ENCODE measurements at regions not wholly inside any gene's neighbourhood (a gene's known extent, or its start where the extent isn't known, plus 50 kb on each side); places are given as distances from the start of the nearest gene placed in this dataset.
"Not testable (repeated sequence)": the region's sequence is repeated elsewhere in the genome, so short reads cannot be mapped to it uniquely, and the experiment has no call there.

- DNase-seq (ENCODE audit: low read depth, low spot score): no peak
Measured at GRCh38 chr4:77306496-77306895, 149.5 kb downstream of the CCNG2 start.

GRCh38 chr4:77308843-77309242 is 151.8 kb downstream of the CCNG2 start:
- DNase-seq (ENCODE audit: low read depth, low spot score): no peak

DNA sequence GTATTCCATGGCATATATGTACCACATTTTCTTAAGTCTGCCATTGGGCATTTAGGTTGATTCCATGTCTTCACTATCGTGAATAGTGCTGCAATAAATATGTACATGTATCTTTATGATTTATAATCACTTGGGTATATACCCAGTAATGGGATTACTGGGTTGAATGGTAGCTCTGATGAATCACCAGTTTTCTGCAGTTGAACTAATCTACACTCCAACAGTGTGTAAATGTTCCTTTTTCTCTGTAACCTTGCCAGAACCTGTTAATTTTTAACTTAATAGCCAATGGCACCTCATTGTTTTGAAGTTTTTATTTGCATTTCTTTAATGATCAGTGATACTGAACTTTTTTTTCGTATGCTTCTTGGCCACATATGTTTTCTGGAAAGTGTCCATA is 152.5 kb downstream of the CCNG2 start:
- DNase-seq (ENCODE audit: low read depth, low spot score): no peak

GRCh38 chr4:77310931-77311330 is 153.9 kb downstream of the CCNG2 start:
- no peak for DNase-seq (ENCODE audit: low read depth, low spot score)

GRCh38 chr4:77314697-77315096 is 157.7 kb downstream of the CCNG2 start:
- no peak for DNase-seq (ENCODE audit: low read depth, low spot score)

- no peak for DNase-seq (ENCODE audit: low read depth, low spot score)
Measured at GRCh38 chr4:77327151-77327550, 170.1 kb downstream of the CCNG2 start.

DNA sequence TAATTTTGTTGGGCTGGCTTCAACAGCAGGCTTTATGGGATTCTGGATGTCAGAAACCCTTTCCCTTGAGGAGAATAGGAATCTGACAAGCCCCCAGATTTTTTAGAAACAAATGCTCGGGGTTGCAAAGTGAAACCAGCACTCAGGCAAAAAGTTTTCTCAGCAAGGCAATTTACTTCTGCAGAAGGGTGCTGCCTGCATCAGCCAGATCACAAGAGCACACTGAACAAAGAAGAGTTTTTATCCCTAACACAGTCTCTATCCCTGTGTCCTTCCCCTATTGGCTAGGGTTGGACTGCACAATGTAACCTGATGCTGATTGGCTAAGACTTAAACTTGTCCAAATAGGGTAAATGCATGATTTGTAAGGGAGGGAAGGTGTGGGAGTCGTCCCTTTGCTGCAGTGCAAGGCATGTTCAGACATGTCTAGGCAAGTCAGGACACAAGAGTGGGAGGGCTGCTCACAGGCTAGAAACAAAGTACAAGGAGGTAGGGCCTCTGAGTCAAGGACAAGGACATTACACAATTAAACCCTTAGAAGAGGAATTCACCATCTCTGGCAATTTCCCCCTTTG is 175.8 kb downstream of the CCNG2 start:
- no peak for DNase-seq (ENCODE audit: low read depth, low spot score)

DNA sequence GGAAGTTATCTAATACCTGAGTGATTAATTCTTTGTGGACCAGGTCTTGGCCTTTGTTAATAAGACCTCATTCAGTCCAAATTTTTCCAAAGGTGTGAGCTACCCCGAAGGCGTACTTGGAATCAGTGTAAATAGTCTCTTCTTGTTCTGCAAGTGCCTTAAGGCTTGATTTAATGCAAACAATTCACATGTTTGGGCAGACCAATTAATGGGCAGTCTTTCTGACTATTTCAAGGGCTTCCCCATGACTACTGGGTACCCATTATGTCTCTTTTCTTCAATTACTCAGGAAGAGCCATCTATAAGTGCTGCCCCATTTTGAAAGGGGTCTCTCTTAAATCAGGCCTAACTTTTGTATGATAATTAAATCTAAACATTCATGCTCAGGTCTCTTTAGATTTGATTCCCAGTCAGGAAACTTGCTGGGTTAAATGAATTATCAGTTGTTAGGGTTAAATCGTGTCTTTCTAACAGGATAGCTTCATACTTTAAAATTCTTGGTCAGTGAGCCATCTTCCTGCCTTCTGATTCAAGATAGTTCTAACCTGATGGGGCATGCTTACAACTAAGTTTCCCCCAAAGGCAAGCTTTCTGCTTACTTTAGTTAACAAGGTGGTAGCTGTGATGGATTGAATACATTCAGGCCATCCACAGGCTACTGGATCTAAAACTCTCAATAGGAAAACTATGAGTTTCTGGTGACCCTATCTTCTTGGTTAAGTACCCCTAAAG is 179.6 kb downstream of the CCNG2 start:
- no peak for DNase-seq (ENCODE audit: low read depth, low spot score)

DNA sequence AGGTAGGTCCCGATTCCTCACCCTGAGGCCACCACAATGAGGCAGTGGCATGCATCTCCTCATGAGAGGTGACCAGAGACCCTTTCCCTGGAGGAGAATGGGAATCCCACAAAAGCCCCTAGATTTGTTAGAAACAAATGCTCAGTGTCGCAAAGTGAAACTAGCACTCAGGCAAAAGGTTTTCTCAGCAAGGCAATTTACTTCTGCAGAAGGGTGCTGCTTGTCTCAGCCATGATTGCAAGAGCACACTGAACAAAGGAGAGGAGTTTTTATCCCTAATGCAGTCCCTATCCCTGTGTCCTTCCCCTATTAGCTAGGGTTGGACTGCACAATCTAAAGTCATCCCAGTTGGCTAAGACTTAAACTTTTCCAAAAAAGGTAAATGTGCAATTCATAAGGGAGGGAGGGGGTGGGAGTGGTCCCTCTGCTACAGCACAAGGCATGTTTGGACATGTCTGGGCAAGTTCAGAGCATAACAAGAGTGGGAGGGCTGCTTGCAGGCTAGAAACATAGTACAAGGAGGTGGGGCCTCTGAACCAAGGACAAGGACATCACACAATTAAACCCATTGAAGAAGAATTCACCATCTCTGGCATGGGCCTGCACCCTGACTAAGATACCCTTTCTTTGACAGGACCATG is 185.3 kb downstream of the CCNG2 start:
- DNase-seq (ENCODE audit: low read depth, low spot score): no peak

GRCh38 chr4:77344001-77344400 is 187.0 kb downstream of the CCNG2 start:
- no peak for DNase-seq (ENCODE audit: low read depth, low spot score)

GRCh38 chr4:77344784-77345183 is 187.8 kb downstream of the CCNG2 start:
- no peak for DNase-seq (ENCODE audit: low read depth, low spot score)

- no peak for DNase-seq (ENCODE audit: low read depth, low spot score)
Measured at GRCh38 chr4:77347351-77347966, 190.5 kb downstream of the CCNG2 start.

- DNase-seq (ENCODE audit: low read depth, low spot score): no peak
Measured at GRCh38 chr4:77348815-77349214, 191.8 kb downstream of the CCNG2 start.

- no peak for DNase-seq (ENCODE audit: low read depth, low spot score)
Measured at GRCh38 chr4:77349364-77349763, 192.4 kb downstream of the CCNG2 start.

- no peak for DNase-seq (ENCODE audit: low read depth, low spot score)
Measured at GRCh38 chr4:77349796-77350195, 192.8 kb downstream of the CCNG2 start.

GRCh38 chr4:77352192-77352591 is 195.2 kb downstream of the CCNG2 start:
- no peak for DNase-seq (ENCODE audit: low read depth, low spot score)

DNA sequence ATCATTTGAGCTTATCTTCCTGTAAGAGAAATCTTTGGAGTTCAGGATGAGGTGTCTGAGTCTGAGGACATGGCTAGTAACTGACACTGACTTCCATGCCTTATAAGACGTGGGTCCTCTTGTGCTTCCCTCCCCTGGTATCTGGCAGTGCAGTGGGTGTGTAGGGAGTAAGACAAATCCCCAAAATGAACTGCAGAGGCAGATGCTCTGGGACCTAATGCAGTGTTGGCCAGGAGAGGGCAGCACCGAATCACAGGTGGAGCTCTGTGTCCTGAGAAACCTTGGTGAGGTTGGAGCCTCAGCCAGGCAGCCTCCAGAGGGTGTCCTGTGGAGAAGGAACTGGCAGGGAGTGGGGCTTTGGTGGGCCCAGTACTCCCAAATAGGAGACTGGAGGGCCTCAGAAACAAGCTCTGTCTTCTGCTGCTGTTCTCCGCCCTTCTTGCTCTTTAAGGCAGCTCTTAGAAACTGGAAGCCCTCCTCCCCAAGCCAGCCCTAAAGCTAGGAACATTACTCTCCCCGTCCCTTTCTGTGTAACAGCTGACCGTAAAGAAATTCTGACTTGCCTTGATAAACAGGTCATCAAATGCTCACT is 196.8 kb downstream of the CCNG2 start:
- not testable (repeated sequence) for DNase-seq (ENCODE audit: low read depth, low spot score)

DNA sequence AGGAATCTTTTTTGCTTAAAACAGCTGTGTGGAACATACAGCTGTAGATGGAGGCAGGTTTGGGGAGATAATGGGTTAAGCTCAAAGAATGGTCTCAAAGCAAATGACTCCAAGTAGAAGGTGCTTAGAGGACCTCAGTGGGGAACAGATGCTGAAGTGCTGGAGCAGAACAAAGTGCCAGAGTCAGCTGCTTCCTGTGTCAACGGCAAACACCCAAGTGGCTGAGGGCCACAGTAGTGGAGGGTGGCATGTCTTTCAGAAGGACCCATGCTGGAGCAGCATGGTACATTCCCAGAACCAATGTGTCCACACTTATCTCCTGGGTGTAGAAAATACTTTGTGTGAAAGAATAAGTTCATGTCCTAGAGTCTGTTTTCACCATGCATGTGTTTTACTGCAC is 197.5 kb downstream of the CCNG2 start:
- no peak for DNase-seq (ENCODE audit: low read depth, low spot score)

- no peak for DNase-seq (ENCODE audit: low read depth, low spot score)
Measured at GRCh38 chr4:77355731-77356130, 198.7 kb downstream of the CCNG2 start.

DNA sequence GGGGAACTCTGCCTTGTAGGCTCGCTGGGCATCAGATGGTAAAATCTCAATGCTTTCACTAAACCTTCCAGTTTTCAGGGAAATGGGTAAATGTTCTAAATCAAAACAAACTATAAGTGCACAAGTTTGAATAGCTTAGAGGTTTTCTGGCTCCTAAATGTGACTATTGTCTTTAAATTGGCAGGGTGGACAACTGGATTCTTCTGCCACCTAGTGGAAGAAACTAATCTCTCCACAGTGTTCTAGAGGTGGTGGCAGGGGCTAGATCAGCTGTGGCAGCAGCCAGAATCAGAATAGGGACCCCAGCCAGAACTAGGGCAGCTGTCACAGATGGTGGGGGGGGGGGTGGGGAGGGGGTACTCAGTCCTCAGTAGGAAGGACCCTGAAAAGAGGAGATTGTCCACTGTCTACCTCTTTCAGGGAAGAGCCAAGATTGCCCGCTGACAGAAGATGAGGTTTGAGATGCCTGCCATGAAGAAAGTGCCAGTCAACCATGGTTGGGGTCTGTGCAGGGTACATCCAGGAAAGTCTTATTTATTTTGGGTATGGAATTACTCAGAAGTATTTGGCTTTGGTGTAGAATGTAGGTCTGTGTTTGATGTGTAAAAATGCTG is 201.4 kb downstream of the CCNG2 start:
- DNase-seq (ENCODE audit: low read depth, low spot score): no peak

GRCh38 chr4:77360451-77360850 is 203.4 kb downstream of the CCNG2 start:
- DNase-seq (ENCODE audit: low read depth, low spot score): no peak

DNA sequence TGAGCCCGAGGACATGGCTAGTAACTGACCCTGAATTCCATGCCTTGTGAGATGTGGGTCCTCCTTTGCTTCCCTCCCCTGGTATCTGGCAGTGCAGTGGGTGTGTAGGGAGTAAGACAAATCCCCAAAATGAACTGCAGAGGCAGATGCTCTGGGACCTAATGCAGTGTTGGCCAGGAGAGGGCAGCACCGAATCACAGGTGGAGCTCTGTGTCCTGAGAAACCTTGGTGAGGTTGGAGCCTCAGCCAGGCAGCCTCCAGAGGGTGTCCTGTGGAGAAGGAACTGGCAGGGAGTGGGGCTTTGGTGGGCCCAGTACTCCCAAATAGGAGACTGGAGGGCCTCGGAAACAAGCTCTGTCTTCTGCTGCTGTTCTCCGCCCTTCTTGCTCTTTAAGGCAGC is 209.9 kb downstream of the CCNG2 start:
- DNase-seq (ENCODE audit: low read depth, low spot score): not testable (repeated sequence)
